Naive B cell (primary cell): ENCODE measurements at regions not wholly inside any gene's neighbourhood (a gene's known extent, or its start where the extent isn't known, plus 50 kb on each side); places are given as distances from the start of the nearest gene placed in this dataset.
"Not testable (repeated sequence)": the region's sequence is repeated elsewhere in the genome, so short reads cannot be mapped to it uniquely, and the experiment has no call there.

ENCODE experiments used
- ATAC-seq, 2 donors: fragments of 150-1000 bp; cut with Tn5 transposase; 2 replicates each; pipeline ENCODE4 v1.10.0; 2021; ENCODE audit warnings: low read depth in 2 of 2, mild to moderate bottlenecking in 2 of 2, moderate library complexity in 2 of 2
- DNase-seq: peaks from one replicate; pipeline ENCODE4 v3.0.0; 2022
- H3K27ac Mint-ChIP-seq, 6 donors: one replicate each; pipeline ENCODE4 v1.8.0; 2020 to 2022; ENCODE audit warnings: mild to moderate bottlenecking in 6 of 6, mixed read lengths in 6 of 6, moderate library complexity in 5 of 6, inconsistent platforms in 2 of 6
- H3K27me3 Mint-ChIP-seq, 3 donors: one replicate each; pipeline ENCODE4 v1.8.0; 2021 to 2022; ENCODE audit warnings: mixed read lengths in 3 of 3, mild to moderate bottlenecking in 1 of 3
- H3K36me3 Mint-ChIP-seq, 2 donors: one replicate each; pipeline ENCODE4 v1.8.0; 2020 to 2022; ENCODE audit warnings: mixed read lengths in 2 of 2, inconsistent platforms in 1 of 2, mild to moderate bottlenecking in 1 of 2
- H3K4me1 Mint-ChIP-seq, 3 donors: one replicate each; pipeline ENCODE4 v1.8.0; 2020 to 2022; ENCODE audit warnings: mixed read lengths in 3 of 3, inconsistent platforms in 1 of 3, mild to moderate bottlenecking in 1 of 3, moderate library complexity in 1 of 3
- H3K4me3 Mint-ChIP-seq, 8 donors: one replicate each; pipeline ENCODE4 v1.8.0; 2020 to 2022; ENCODE audit warnings: mild to moderate bottlenecking in 8 of 8, mixed read lengths in 8 of 8, moderate library complexity in 8 of 8, inconsistent platforms in 2 of 8
- H3K9me3 Mint-ChIP-seq, 7 donors: one replicate each; pipeline ENCODE4 v1.8.0; 2020 to 2022; ENCODE audit warnings: mixed read lengths in 7 of 7, mild to moderate bottlenecking in 5 of 7, inconsistent platforms in 2 of 7, moderate library complexity in 1 of 7

GRCh38 chr5:150960791-150961396 lies 56.1 kb upstream of the ZNF300 start:
- Mint-ChIP-seq H3K9me3 (peaks cover 3 to 75% (median 32%) of the 10 kb centered on the region in 7 donors), H3K4me1 (no peaks in the 10 kb centered on the region), H3K4me3 (no peak overlapping the region), H3K36me3 (peaks cover 0 to 16% of the 10 kb centered on the region in 2 donors), H3K27me3 (peaks cover 10 to 16% (median 13%) of the 10 kb centered on the region in 3 donors), H3K27ac (no peak overlapping the region)
- DNase-seq = no peak
- ATAC-seq = no peak

- not testable (repeated sequence) for DNase-seq, ATAC-seq, H3K4me3 Mint-ChIP-seq, H3K27ac Mint-ChIP-seq, H3K4me1 Mint-ChIP-seq
- Mint-ChIP-seq H3K36me3 (peaks cover 0 to 17% of the 10 kb centered on the region in 2 donors), H3K9me3 (peaks cover 3 to 77% (median 30%) of the 10 kb centered on the region in 7 donors), H3K27me3 (peaks cover 9 to 15% (median 13%) of the 10 kb centered on the region in 3 donors)
Observed at GRCh38 chr5:150960323-150960722, 55.5 kb upstream of the ZNF300 start.
